HUES6 (cell line): ENCODE measurements at regions not wholly inside any gene's neighbourhood (a gene's known extent, or its start where the extent isn't known, plus 50 kb on each side); places are given as distances from the start of the nearest gene placed in this dataset.

ENCODE experiments used
- H3K27ac ChIP-seq: 2 replicates; pipeline ENCODE4 v1.7.0; 2013; ENCODE audit warnings: low read depth, mild to moderate bottlenecking, low read length, inconsistent platforms
- H3K27me3 ChIP-seq: 2 replicates; pipeline ENCODE4 v1.6.1; 2013; ENCODE audit warnings: low read length; ENCODE audit not compliant: control insufficient read depth, insufficient read depth
- H3K36me3 ChIP-seq: 2 replicates; pipeline ENCODE4 v1.6.1; 2013; ENCODE audit warnings: low read length; ENCODE audit not compliant: control insufficient read depth, insufficient read depth
- H3K4me1 ChIP-seq: 2 replicates; pipeline ENCODE4 v1.6.1; 2013; ENCODE audit warnings: low read length; ENCODE audit not compliant: control insufficient read depth, insufficient read depth
- H3K4me3 ChIP-seq: 2 replicates; pipeline ENCODE4 v1.5.1; 2013; ENCODE audit warnings: low read depth, low read length
- H3K9ac ChIP-seq: one replicate; pipeline ENCODE4 v1.6.1; 2013; ENCODE audit warnings: mild to moderate bottlenecking, low read length
- H3K9me3 ChIP-seq: 2 replicates; pipeline ENCODE4 v1.6.1; 2013; ENCODE audit warnings: low read depth, low read length; ENCODE audit not compliant: control insufficient read depth, insufficient read depth

- no peaks in the 10 kb centered on the region for H3K27me3 ChIP-seq
- H3K9ac ChIP-seq: no peak overlapping the region
- no peaks in the 10 kb centered on the region for H3K9me3 ChIP-seq
- H3K36me3 ChIP-seq: no peaks in the 10 kb centered on the region
- peaks cover 15% of the 10 kb centered on the region for H3K4me1 ChIP-seq
- H3K4me3 ChIP-seq: no peak overlapping the region
- no peak overlapping the region for H3K27ac ChIP-seq
Measured at GRCh38 chr13:73138276-73138637, 79.5 kb downstream of the KLF5 start.

- Histone ChIP-seq H3K4me3 (no peak overlapping the region), H3K27ac (no peak overlapping the region), H3K27me3 (no peaks in the 10 kb centered on the region), H3K36me3 (no peaks in the 10 kb centered on the region), H3K4me1 (peaks cover 15% of the 10 kb centered on the region), H3K9me3 (no peaks in the 10 kb centered on the region), H3K9ac (no peak overlapping the region)
Measured at GRCh38 chr13:73136776-73137175, 78.0 kb downstream of the KLF5 start.

- no peaks in the 10 kb centered on the region for H3K9me3 ChIP-seq
- H3K36me3 ChIP-seq: no peaks in the 10 kb centered on the region
- H3K4me3 ChIP-seq: no peak overlapping the region
- H3K4me1 ChIP-seq: peaks cover 5% of the 10 kb centered on the region
- no peak overlapping the region for H3K27ac ChIP-seq
- no peak overlapping the region for H3K9ac ChIP-seq
- no peaks in the 10 kb centered on the region for H3K27me3 ChIP-seq
Measured at GRCh38 chr13:73133531-73133930, 74.7 kb downstream of the KLF5 start.

GRCh38 chr13:73131247-73131646, 72.4 kb downstream of the KLF5 start:
- H3K9ac ChIP-seq: no peak overlapping the region
- H3K27me3 ChIP-seq: no peaks in the 10 kb centered on the region
- no peak overlapping the region for H3K4me3 ChIP-seq
- H3K4me1 ChIP-seq: no peaks in the 10 kb centered on the region
- H3K27ac ChIP-seq: no peak overlapping the region
- no peaks in the 10 kb centered on the region for H3K9me3 ChIP-seq
- no peaks in the 10 kb centered on the region for H3K36me3 ChIP-seq

- Histone ChIP-seq H3K36me3 (no peaks in the 10 kb centered on the region), H3K27me3 (no peaks in the 10 kb centered on the region), H3K9ac (no peak overlapping the region), H3K4me1 (no peaks in the 10 kb centered on the region), H3K9me3 (no peaks in the 10 kb centered on the region), H3K4me3 (no peak overlapping the region), H3K27ac (no peak overlapping the region)
Measured at GRCh38 chr13:73129023-73129422, 70.2 kb downstream of the KLF5 start.
